Ishikawa (cell line): ENCODE measurements at regions not wholly inside any gene's neighbourhood (a gene's known extent, or its start where the extent isn't known, plus 50 kb on each side); places are given as distances from the start of the nearest gene placed in this dataset.

Source experiments
- CEBPB ChIP-seq: IDR thresholded peaks from 2 replicates; pipeline ENCODE4 v1.6.1; 2012
- CREB1 ChIP-seq: IDR thresholded peaks from 2 replicates; pipeline ENCODE4 v1.6.1; 2012; ENCODE audit warnings: low read depth
- EGR1 ChIP-seq: IDR thresholded peaks from 2 replicates; pipeline ENCODE4 v1.6.1; 2012
- EP300 ChIP-seq: IDR thresholded peaks from 2 replicates; pipeline ENCODE4 v1.6.1; 2012; ENCODE audit warnings: borderline replicate concordance
- FOXM1 ChIP-seq: IDR thresholded peaks from 2 replicates; pipeline ENCODE4 v1.6.1; 2012; ENCODE audit warnings: low read depth, borderline replicate concordance
- NFIC ChIP-seq: IDR thresholded peaks from 2 replicates; pipeline ENCODE4 v1.6.1; 2012
- RAD21 ChIP-seq: IDR thresholded peaks from 2 replicates; pipeline ENCODE4 v1.6.1; 2012; ENCODE audit warnings: low read depth
- REST ChIP-seq: IDR thresholded peaks from 2 replicates; pipeline ENCODE4 v1.6.1; 2012; ENCODE audit warnings: low read depth, mild to moderate bottlenecking
- TAF1 ChIP-seq: IDR thresholded peaks from 2 replicates; pipeline ENCODE4 v1.6.1; 2012; ENCODE audit warnings: low read depth, mild to moderate bottlenecking
- TCF12 ChIP-seq: IDR thresholded peaks from 2 replicates; pipeline ENCODE4 v1.6.1; 2012; ENCODE audit warnings: low read depth
- TEAD4 ChIP-seq: IDR thresholded peaks from 2 replicates; pipeline ENCODE4 v1.6.1; 2012
- USF1 ChIP-seq: IDR thresholded peaks from 2 replicates; pipeline ENCODE4 v1.6.1; 2012
- YY1 ChIP-seq: IDR thresholded peaks from 2 replicates; pipeline ENCODE4 v1.6.1; 2012; ENCODE audit warnings: low read depth
- ZBTB7A ChIP-seq: IDR thresholded peaks from 2 replicates; pipeline ENCODE4 v1.6.1; 2012; ENCODE audit warnings: low read depth
- TF ChIP-seq, protein P1 (sequence below): IDR thresholded peaks from 2 replicates; pipeline ENCODE4 v1.6.1; 2012

DNA sequence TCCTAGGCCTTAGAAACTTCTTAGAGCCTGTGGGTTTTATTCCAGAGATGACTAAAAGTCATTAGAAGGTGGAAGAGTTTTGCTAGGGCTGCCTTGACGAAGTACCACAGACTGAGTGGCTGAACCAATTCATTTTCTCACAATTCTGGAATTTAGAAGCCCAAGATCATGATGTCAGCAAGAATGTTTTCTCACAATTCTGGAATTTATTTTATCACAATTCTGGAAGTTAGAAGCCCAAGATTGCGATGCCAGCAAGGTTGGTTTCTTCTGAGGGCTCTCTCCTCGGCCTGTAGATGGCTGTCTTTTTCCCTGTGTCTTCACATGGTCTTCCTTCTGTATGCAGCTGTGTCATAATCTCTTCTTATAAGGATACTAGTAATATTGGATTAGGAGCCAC lies 672.9 kb upstream of the MARCKS start:
- TF ChIP-seq CEBPB (no peak), NFIC (no peak), REST (no peak), ZBTB7A (no peak), TEAD4 (no peak), TAF1 (no peak), TCF12 (no peak), EGR1 (no peak), CREB1 (no peak), YY1 (no peak), EP300 (no peak), FOXM1 (no peak), RAD21 (no peak)
- TF ChIP-seq, protein P1, sequence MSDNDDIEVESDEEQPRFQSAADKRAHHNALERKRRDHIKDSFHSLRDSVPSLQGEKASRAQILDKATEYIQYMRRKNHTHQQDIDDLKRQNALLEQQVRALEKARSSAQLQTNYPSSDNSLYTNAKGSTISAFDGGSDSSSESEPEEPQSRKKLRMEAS = no peak

DNA sequence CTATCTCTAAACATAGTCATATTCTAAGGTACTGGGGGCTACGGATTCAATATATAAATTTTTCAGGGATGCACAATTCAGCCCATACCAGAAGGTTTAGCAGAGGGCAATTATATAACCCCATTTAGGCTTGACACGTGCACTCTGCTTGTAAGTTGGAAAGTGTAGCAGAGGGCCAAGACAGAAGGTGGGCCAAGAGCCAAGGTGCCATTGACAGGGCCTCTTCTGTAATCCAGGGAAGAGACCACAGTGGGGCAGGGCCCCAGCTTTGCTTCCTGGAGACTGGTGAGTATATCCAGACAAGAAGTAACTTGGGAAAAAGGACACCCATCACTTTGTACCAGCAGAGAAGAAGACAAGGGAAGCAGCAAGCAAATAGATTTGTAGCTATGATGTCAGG lies 672.4 kb upstream of the MARCKS start:
- no peak for TF ChIP-seq RAD21
- TF ChIP-seq EP300 = no peak
- no peak for TF ChIP-seq YY1
- TF ChIP-seq, protein P1 = no peak
- no peak for TF ChIP-seq EGR1
- TF ChIP-seq TCF12 = no peak
- no peak for TF ChIP-seq REST
- no peak for TF ChIP-seq CREB1
- no peak for TF ChIP-seq ZBTB7A
- no peak for TF ChIP-seq TAF1
- TF ChIP-seq CEBPB = no peak
- TF ChIP-seq USF1 = no peak
- no peak for TF ChIP-seq FOXM1
- TF ChIP-seq TEAD4 = no peak
- TF ChIP-seq NFIC = no peak

DNA sequence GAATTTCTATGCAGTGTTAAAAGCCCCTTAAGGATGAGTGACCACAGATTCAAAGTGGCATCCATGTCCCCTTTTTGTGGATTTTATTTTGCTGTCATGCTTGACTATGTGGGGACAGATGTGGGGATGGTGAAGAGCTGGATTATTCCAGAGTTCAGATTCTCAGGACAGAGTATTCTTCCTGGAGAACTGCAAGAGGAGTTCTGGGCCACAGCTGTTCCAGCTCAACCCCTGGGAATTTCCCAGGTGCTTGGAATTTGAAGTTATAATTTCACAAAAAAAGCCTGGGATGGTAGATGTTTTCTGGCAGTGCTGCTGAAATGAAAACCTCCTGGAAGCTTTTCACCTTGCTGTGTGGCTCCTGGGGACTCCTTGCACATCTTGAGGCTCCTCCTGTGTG lies 671.8 kb upstream of the MARCKS start:
- TF ChIP-seq CREB1 (no peak), NFIC (no peak), REST (no peak), EGR1 (no peak), CEBPB (no peak), TEAD4 (no peak), USF1 (no peak), TAF1 (no peak), ZBTB7A (no peak), EP300 (no peak), YY1 (no peak)

DNA sequence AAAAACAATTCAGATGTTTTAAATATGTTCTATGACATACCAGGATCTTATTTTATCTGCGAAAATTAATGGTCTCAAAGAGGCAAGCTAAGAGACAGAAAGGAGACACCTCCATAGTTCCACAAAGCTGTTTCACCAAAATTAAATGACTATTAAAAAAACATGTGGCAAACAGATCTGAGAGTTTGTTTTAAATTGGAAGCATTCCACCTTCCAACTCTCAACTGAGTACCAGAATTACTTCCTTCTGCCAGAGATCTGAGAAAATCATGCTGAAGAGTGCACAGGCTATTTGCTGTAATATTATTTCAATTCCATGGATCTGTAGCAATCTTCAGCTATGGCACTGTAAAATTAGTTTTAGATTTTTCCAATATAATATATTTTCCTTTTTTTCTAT lies 669.5 kb upstream of the MARCKS start:
- no peak for TF ChIP-seq ZBTB7A
- no peak for TF ChIP-seq USF1
- no peak for TF ChIP-seq EP300
- no peak for TF ChIP-seq CEBPB
- TF ChIP-seq NFIC = no peak
- no peak for TF ChIP-seq YY1
- TF ChIP-seq TAF1 = no peak
- TF ChIP-seq REST = no peak
- TF ChIP-seq TEAD4 = no peak
- TF ChIP-seq, protein P1 = no peak
- TF ChIP-seq TCF12 = no peak
- no peak for TF ChIP-seq CREB1
- TF ChIP-seq RAD21 = no peak
- no peak for TF ChIP-seq EGR1
- TF ChIP-seq FOXM1 = no peak
